ENCODE measurements at regions not wholly inside any gene's neighbourhood (a gene's known extent, or its start where the extent isn't known, plus 50 kb on each side); places are given as distances from the start of the nearest gene placed in this dataset.

GRCh38 chr12:25319233-25319984 is 68.7 kb upstream of the KRAS start:
- TF ChIP-seq CTCF (IDR thresholded peaks at IDR 0.05) (no peak), POLR2A (IDR thresholded peaks at IDR 0.05) (no peak)

Measured in ovary (tissue), 3 donors.